ENCODE measurements at regions not wholly inside any gene's neighbourhood (a gene's known extent, or its start where the extent isn't known, plus 50 kb on each side); places are given as distances from the start of the nearest gene placed in this dataset.

DNA sequence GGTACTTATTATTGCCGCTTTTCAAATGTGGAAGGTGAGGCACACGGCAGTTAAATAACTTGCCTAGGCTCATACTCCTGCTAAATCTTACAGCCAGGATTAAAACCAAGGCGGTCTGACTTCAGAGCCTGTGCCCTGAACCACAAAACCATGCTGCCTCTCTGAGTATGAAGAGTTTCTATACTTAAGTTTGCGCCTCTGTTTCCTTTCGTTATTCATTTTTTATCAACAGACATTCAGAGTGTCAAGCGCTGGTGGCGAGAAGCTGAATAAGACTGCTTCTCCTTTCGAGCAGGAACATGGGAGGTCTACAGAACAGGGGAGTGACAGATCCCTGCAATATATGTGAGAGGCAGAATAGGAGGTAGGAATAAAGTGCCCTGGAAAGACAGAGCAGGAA is 96.0 kb upstream of the DUSP10 start:
- H3K36me3 ChIP-seq (ENCODE audit: insufficient read depth, low read length), result no peaks in the 10 kb centered on the region
- no peak for DNase-seq
- H3K27me3 ChIP-seq (ENCODE audit: low read length), result no peaks in the 10 kb centered on the region
- no peaks in the 10 kb centered on the region for H3K4me1 ChIP-seq (ENCODE audit: low read length)
- no peak overlapping the region for H3K27ac ChIP-seq (ENCODE audit: low read length)
- H3K9ac ChIP-seq (ENCODE audit: low read length), result no peak overlapping the region
- no peak overlapping the region for H3K4me2 ChIP-seq (ENCODE audit: low read depth, low read length, poor library complexity, severe bottlenecking)
- no peaks in the 10 kb centered on the region for H4K20me1 ChIP-seq (ENCODE audit: insufficient read depth, low read depth, low read length)
- no peak overlapping the region for H3K4me3 ChIP-seq (ENCODE audit: low read length)
- H2AFZ ChIP-seq (ENCODE audit: low read length), result no peak overlapping the region
- H3K9me2 ChIP-seq (replicated peaks; ENCODE audit: insufficient read depth, low read length), result no peaks in the 10 kb centered on the region
- H3K79me2 ChIP-seq (ENCODE audit: low read length), result no peaks in the 10 kb centered on the region
- no peaks in the 10 kb centered on the region for H3K9me3 ChIP-seq (ENCODE audit: low read length)

DNA sequence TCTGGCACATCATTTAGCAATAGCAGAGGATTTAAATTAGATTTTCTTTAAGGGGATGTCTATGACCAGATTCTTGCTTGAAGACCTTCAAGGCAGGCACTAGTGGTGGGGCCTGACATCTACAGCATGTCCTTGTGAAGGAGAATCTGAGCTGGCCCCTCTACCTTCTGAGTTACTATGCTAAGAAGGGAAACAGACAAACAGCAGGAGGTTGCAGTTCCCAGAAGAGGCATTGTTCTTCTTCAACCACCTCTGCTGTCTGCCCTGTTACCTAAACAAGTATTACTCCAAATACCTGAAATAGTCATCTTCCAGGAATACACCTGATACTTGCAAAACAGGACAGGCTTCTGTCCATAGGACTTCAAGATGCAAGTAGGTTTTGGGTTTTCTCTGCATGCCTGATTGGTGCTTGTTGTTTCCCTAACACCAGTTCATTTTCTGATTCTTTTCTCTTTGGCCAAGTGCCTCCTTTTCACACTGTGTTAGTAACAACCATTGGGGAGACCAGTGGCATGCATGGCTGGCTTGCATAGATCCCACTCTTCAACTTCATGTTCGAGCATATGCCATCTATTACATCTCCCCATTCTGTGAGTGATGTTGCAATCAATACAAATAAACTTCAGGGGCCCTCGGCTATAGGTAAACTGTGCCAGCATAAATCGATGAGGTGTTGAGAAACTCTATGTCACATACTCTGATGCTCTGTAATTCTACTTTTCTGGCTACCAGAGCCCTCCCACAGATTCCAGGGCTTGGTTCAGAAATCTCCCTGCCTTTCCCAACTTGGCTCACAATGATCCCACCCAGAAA is 93.0 kb upstream of the DUSP10 start:
- H3K9me2 ChIP-seq (replicated peaks; ENCODE audit: insufficient read depth, low read length), result no peaks in the 10 kb centered on the region
- H2AFZ ChIP-seq (ENCODE audit: low read length), result no peak overlapping the region
- no peak overlapping the region for H3K4me2 ChIP-seq (ENCODE audit: low read depth, low read length, poor library complexity, severe bottlenecking)

DNA sequence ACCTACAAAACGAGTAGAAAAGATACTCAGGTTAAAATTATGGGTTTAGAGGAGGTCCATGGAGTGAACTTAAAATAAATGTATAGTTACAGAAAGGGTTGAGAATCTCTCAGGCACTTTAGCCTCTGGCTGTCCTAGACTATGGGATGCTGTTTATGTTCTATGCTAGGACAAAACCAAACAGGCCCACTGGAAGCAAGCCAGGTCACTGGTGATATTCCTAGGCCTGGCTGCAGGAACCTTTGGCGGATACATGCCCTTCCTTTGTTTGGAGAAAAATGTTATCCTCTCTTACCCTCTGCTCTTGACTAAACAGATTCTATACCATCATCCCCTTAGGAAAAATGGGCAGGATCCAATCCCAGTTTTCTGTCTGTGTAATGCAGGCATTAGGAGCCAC is 90.7 kb upstream of the DUSP10 start:
- DNase-seq, result no peak
- no peaks in the 10 kb centered on the region for H3K9me3 ChIP-seq (ENCODE audit: low read length)
- no peak overlapping the region for H3K4me2 ChIP-seq (ENCODE audit: low read depth, low read length, poor library complexity, severe bottlenecking)
- no peak overlapping the region for H3K27ac ChIP-seq (ENCODE audit: low read length)
- H3K4me3 ChIP-seq (ENCODE audit: low read length), result no peak overlapping the region
- H3K9ac ChIP-seq (ENCODE audit: low read length), result no peak overlapping the region
- H3K4me1 ChIP-seq (ENCODE audit: low read length), result no peaks in the 10 kb centered on the region
- H3K79me2 ChIP-seq (ENCODE audit: low read length), result no peaks in the 10 kb centered on the region
- H3K36me3 ChIP-seq (ENCODE audit: insufficient read depth, low read length), result no peaks in the 10 kb centered on the region
- no peaks in the 10 kb centered on the region for H3K27me3 ChIP-seq (ENCODE audit: low read length)
- H4K20me1 ChIP-seq (ENCODE audit: insufficient read depth, low read depth, low read length), result no peaks in the 10 kb centered on the region
- H2AFZ ChIP-seq (ENCODE audit: low read length), result no peak overlapping the region
- H3K9me2 ChIP-seq (replicated peaks; ENCODE audit: insufficient read depth, low read length), result no peaks in the 10 kb centered on the region

More for the DNA sequence above, 93.0 kb upstream of the DUSP10 start:
- H3K9me3 ChIP-seq (ENCODE audit: low read length), result no peaks in the 10 kb centered on the region
- no peaks in the 10 kb centered on the region for H3K79me2 ChIP-seq (ENCODE audit: low read length)
- no peak for DNase-seq
- no peaks in the 10 kb centered on the region for H3K27me3 ChIP-seq (ENCODE audit: low read length)
- H4K20me1 ChIP-seq (ENCODE audit: insufficient read depth, low read depth, low read length), result no peaks in the 10 kb centered on the region
- no peak overlapping the region for H3K27ac ChIP-seq (ENCODE audit: low read length)
- no peaks in the 10 kb centered on the region for H3K36me3 ChIP-seq (ENCODE audit: insufficient read depth, low read length)
- no peak overlapping the region for H3K4me3 ChIP-seq (ENCODE audit: low read length)
- H3K4me1 ChIP-seq (ENCODE audit: low read length), result no peaks in the 10 kb centered on the region
- H3K9ac ChIP-seq (ENCODE audit: low read length), result no peak overlapping the region

DNA sequence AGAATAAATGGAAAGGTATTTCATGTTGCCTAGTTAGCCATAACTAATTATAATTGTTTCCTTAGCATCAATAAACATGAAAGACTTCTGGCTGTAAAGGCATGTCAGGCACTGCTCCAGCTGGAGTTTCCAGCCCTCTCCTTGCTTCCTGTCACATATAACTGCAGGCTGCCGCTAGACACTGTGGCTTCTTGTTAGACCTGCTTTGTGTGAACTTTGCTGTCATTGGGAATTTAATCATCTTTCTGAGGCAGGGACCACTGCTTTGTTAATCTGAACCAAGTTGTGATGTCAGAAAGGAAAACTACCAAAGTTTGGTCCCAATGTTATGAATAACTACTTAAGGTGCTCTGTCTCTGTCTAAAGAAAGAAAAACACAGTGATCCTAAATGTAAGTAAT is 90.3 kb upstream of the DUSP10 start:
- H3K27me3 ChIP-seq (ENCODE audit: low read length), result no peaks in the 10 kb centered on the region
- H3K36me3 ChIP-seq (ENCODE audit: insufficient read depth, low read length), result no peaks in the 10 kb centered on the region
- H3K27ac ChIP-seq (ENCODE audit: low read length), result no peak overlapping the region
- H3K4me1 ChIP-seq (ENCODE audit: low read length), result no peaks in the 10 kb centered on the region
- no peaks in the 10 kb centered on the region for H4K20me1 ChIP-seq (ENCODE audit: insufficient read depth, low read depth, low read length)
- H2AFZ ChIP-seq (ENCODE audit: low read length), result no peak overlapping the region
- no peaks in the 10 kb centered on the region for H3K79me2 ChIP-seq (ENCODE audit: low read length)
- no peak overlapping the region for H3K4me3 ChIP-seq (ENCODE audit: low read length)
- H3K9me2 ChIP-seq (replicated peaks; ENCODE audit: insufficient read depth, low read length), result no peaks in the 10 kb centered on the region
- H3K9ac ChIP-seq (ENCODE audit: low read length), result no peak overlapping the region
- no peak overlapping the region for H3K4me2 ChIP-seq (ENCODE audit: low read depth, low read length, poor library complexity, severe bottlenecking)
- no peaks in the 10 kb centered on the region for H3K9me3 ChIP-seq (ENCODE audit: low read length)
- no peak for DNase-seq

DNA sequence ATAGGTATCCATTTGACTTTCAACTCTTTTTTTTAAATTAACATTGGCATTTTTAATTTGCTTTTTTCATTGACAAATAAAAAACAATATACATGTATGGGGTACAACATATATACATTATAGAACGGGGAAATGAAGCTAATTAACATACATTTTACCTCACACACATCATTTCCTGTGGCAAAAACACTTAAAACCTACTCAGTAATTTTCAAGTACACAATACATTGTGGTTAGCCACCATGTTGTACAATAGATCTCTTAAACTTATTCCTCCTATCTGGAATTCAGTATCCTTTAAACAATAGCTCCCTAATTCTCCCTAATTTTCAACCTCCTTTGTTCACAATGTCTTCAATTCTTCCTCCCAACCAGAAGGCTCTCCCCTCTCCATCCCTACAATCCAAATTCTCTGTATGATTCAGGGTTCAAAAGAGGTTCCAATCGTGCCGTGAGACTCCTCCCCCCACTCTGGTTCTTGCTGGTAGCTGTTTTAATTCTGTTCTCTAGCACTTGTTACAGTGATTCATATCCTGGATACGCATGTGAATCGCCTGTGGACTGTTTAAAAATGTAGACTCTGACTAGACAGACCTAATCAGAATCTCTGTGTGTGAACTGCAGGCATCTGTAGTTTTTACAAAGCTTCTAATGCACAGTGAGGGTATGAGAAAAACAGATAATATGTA is 87.6 kb upstream of the DUSP10 start:
- Histone ChIP-seq H4K20me1 (ENCODE audit: insufficient read depth, low read depth, low read length) (no peaks in the 10 kb centered on the region), H3K27me3 (ENCODE audit: low read length) (no peaks in the 10 kb centered on the region), H3K27ac (ENCODE audit: low read length) (no peak overlapping the region), H2AFZ (ENCODE audit: low read length) (no peak overlapping the region), H3K4me1 (ENCODE audit: low read length) (no peaks in the 10 kb centered on the region), H3K4me3 (ENCODE audit: low read length) (no peak overlapping the region), H3K9me3 (ENCODE audit: low read length) (no peaks in the 10 kb centered on the region), H3K9ac (ENCODE audit: low read length) (no peak overlapping the region), H3K36me3 (ENCODE audit: insufficient read depth, low read length) (no peaks in the 10 kb centered on the region), H3K79me2 (ENCODE audit: low read length) (no peaks in the 10 kb centered on the region), H3K4me2 (ENCODE audit: low read depth, low read length, poor library complexity, severe bottlenecking) (no peak overlapping the region), H3K9me2 (replicated peaks; ENCODE audit: insufficient read depth, low read length) (no peaks in the 10 kb centered on the region)
- no peak for DNase-seq

DNA sequence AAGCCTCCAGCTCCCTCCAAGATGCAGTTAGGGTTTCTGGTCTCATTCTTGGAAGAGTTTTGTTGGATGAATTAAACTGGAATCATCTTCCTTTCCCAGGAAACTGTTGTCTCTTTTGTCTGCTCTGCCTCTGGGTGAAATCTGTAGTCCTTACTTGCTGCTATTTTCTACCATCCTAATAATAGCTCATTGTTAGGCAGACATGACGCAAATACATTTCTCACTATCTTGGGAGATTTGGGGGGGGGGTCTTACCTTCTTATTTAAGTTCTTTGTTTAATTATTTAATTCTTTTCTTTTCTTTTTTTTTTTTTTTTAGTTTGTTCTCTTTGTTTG is 85.4 kb upstream of the DUSP10 start:
- H3K27me3 ChIP-seq (ENCODE audit: low read length), result no peaks in the 10 kb centered on the region
- H3K9ac ChIP-seq (ENCODE audit: low read length), result no peak overlapping the region
- no peak overlapping the region for H3K4me2 ChIP-seq (ENCODE audit: low read depth, low read length, poor library complexity, severe bottlenecking)
- H3K36me3 ChIP-seq (ENCODE audit: insufficient read depth, low read length), result no peaks in the 10 kb centered on the region
- no peaks in the 10 kb centered on the region for H3K79me2 ChIP-seq (ENCODE audit: low read length)
- no peaks in the 10 kb centered on the region for H4K20me1 ChIP-seq (ENCODE audit: insufficient read depth, low read depth, low read length)
- H2AFZ ChIP-seq (ENCODE audit: low read length), result no peak overlapping the region
- H3K9me3 ChIP-seq (ENCODE audit: low read length), result no peaks in the 10 kb centered on the region
- H3K27ac ChIP-seq (ENCODE audit: low read length), result no peak overlapping the region
- no peak for DNase-seq
- H3K9me2 ChIP-seq (replicated peaks; ENCODE audit: insufficient read depth, low read length), result no peaks in the 10 kb centered on the region
- no peaks in the 10 kb centered on the region for H3K4me1 ChIP-seq (ENCODE audit: low read length)
- H3K4me3 ChIP-seq (ENCODE audit: low read length), result no peak overlapping the region

DNA sequence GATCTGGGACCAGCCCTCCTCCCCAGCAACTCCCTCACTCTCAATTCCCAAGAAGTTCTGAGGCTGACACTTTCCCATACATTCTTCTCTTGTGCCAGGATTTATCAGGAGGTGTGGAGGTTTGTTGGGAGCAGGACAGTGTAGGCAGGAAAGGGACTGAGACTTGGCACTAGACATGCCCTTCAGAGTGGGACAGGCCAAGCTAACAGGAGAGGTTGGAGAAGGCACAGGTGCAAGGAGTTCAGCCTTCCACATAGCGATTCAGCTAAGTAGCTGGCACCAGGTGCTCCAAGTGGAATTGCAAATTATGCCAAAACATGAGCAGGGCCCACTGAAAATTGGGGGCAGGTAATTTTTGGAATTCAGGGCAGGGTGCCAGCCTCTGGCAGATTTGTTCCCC is 83.0 kb upstream of the DUSP10 start:
- no peak for DNase-seq
- H3K9ac ChIP-seq (ENCODE audit: low read length), result no peak overlapping the region
- H3K27ac ChIP-seq (ENCODE audit: low read length), result no peak overlapping the region
- H3K4me1 ChIP-seq (ENCODE audit: low read length), result no peaks in the 10 kb centered on the region
- no peak overlapping the region for H3K4me2 ChIP-seq (ENCODE audit: low read depth, low read length, poor library complexity, severe bottlenecking)
- H3K4me3 ChIP-seq (ENCODE audit: low read length), result no peak overlapping the region
- no peaks in the 10 kb centered on the region for H3K36me3 ChIP-seq (ENCODE audit: insufficient read depth, low read length)
- H2AFZ ChIP-seq (ENCODE audit: low read length), result no peak overlapping the region
- H4K20me1 ChIP-seq (ENCODE audit: insufficient read depth, low read depth, low read length), result no peaks in the 10 kb centered on the region
- no peaks in the 10 kb centered on the region for H3K9me3 ChIP-seq (ENCODE audit: low read length)
- H3K79me2 ChIP-seq (ENCODE audit: low read length), result no peaks in the 10 kb centered on the region
- no peaks in the 10 kb centered on the region for H3K27me3 ChIP-seq (ENCODE audit: low read length)
- no peaks in the 10 kb centered on the region for H3K9me2 ChIP-seq (replicated peaks; ENCODE audit: insufficient read depth, low read length)

DNA sequence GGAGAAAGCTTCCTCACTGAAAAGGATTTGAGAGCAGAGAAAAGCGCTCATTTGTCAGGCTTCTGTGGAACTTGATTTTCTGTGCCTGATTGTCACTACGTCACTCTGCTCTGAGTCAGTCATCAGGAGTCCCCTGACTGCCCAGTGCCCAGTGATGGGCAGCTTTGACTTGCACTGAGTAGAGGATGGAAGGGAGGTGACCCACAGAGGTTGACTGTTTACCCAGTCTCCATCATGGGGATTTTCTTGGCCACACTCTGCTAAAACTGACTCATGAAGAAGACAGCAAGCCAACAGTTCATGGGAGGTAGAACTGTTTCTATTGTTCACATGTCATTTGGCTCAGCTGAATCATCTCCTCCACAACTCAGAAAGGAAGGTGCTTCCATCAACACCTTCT is 82.1 kb upstream of the DUSP10 start:
- no peaks in the 10 kb centered on the region for H3K36me3 ChIP-seq (ENCODE audit: insufficient read depth, low read length)
- H3K27ac ChIP-seq (ENCODE audit: low read length), result no peak overlapping the region
- no peak for DNase-seq

More for the DNA sequence above, 82.1 kb upstream of the DUSP10 start:
- H2AFZ ChIP-seq (ENCODE audit: low read length), result no peak overlapping the region
- no peaks in the 10 kb centered on the region for H3K27me3 ChIP-seq (ENCODE audit: low read length)
- H3K9me2 ChIP-seq (replicated peaks; ENCODE audit: insufficient read depth, low read length), result no peaks in the 10 kb centered on the region
- no peak overlapping the region for H3K4me2 ChIP-seq (ENCODE audit: low read depth, low read length, poor library complexity, severe bottlenecking)
- H3K79me2 ChIP-seq (ENCODE audit: low read length), result no peaks in the 10 kb centered on the region
- no peak overlapping the region for H3K4me3 ChIP-seq (ENCODE audit: low read length)
- no peaks in the 10 kb centered on the region for H4K20me1 ChIP-seq (ENCODE audit: insufficient read depth, low read depth, low read length)
- no peak overlapping the region for H3K9ac ChIP-seq (ENCODE audit: low read length)
- H3K4me1 ChIP-seq (ENCODE audit: low read length), result no peaks in the 10 kb centered on the region
- no peaks in the 10 kb centered on the region for H3K9me3 ChIP-seq (ENCODE audit: low read length)

Measured in Karpas-422 (cell line).